HG03442 (cell line): ENCODE measurements at regions not wholly inside any gene's neighbourhood (a gene's known extent, or its start where the extent isn't known, plus 50 kb on each side); places are given as distances from the start of the nearest gene placed in this dataset.
"Not testable (repeated sequence)": the region's sequence is repeated elsewhere in the genome, so short reads cannot be mapped to it uniquely, and the experiment has no call there.

Experiments
- ATAC-seq: cut with Tn5 transposase; IDR thresholded peaks from one replicate; pipeline ENCODE4 v1.9.1; 2021; ENCODE audit warnings: mild to moderate bottlenecking, moderate library complexity; ENCODE audit not compliant: unreplicated experiment

DNA sequence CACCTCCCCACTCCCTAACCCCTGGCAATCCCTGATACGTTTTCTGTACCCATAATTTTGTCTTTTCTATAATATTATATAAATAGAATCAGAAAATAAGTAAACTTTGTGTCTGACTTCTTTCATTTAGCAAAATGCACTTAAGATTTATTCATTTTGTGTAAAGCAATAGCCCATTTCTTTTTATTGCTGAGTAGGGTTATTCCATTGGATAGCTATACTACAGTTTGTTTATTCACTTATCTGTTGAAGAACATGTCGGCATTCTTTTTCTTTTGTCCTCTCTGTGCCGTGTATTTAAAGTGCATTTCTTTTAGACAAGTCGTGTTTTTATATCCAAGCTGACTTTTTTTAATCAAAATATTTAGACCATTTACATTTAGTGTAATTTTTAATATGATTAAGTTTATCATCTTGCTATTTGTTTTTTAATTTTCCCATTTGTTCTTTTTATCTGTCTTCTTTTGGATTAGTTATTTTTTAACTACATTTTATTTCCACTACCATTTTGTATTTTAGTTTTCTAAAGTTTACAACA, 176.4 kb upstream of the TSHZ3 start:
- no peak for ATAC-seq

DNA sequence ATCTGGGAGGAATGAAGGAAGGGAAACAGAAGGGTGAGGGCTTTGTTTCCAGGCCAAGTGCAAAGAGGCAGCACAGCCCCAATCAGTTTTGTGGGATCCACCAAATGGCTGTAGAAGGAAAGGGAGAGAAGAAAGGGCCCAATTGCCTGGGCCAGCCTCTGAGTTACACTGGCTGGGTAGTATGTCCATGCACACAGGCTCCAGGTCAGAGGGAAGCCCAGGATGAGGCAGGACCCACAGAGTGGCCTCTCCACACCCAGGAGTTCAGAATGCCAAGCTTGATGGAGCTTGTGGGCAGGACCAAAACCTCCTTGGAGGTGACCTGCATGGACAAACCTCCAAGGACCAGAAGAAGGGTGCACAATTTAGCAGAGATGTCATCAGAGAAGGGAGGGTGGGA, 178.2 kb upstream of the TSHZ3 start:
- no peak for ATAC-seq

- ATAC-seq, result no peak
These were observed 179.0 kb upstream of the TSHZ3 start for GRCh38 chr19:31528261-31528660.

DNA sequence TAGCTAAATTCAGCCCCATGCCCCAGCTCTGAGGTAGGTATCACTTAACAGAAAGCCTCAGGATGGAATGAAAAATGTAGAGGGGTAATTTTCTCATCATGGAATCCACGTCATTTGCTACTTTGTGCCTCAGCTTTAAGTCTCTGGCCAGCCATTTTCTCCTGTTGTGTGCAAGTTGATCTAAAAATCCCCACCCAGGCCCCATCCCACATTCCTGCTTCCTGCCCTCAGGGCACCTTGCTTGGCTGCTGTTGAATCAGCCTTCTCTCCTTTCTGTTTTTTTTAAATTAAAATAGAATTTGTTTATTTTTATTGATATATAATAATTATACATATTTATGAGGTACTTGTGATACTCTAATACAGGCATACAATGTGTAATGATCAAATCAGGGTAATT, 179.9 kb upstream of the TSHZ3 start:
- ATAC-seq, result no peak

GRCh38 chr19:31530781-31531180, 181.5 kb upstream of the TSHZ3 start:
- no peak for ATAC-seq

GRCh38 chr19:31531326-31531725, 182.1 kb upstream of the TSHZ3 start:
- ATAC-seq, result no peak

DNA sequence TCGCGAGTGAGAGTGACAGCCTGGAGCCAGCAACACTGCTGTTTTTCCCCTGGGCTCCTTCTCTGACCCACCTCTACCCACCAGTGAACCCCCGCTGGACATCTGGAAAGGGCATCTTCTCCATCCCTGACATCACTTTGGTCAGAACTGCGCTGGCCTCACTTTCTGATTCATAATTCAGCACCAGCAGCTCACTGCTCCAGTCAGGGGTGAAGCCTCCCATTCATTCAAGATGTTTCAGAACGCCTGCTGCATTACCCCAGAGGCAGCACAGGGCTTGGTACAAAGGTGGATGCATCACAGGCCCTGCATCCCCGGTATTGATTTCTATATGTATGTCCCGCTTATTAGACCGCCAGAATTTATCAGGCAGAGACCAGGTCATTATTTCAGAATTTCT, 182.8 kb upstream of the TSHZ3 start:
- no peak for ATAC-seq

GRCh38 chr19:31533114-31533513, 183.9 kb upstream of the TSHZ3 start:
- ATAC-seq, result no peak

- ATAC-seq, result no peak
These were observed 185.0 kb upstream of the TSHZ3 start for GRCh38 chr19:31534231-31534630.

- ATAC-seq, result no peak
These were observed 185.8 kb upstream of the TSHZ3 start for GRCh38 chr19:31534786-31535657.

GRCh38 chr19:31535691-31536460, 186.6 kb upstream of the TSHZ3 start:
- ATAC-seq, result no peak

GRCh38 chr19:31537136-31537535, 187.9 kb upstream of the TSHZ3 start:
- no peak for ATAC-seq

DNA sequence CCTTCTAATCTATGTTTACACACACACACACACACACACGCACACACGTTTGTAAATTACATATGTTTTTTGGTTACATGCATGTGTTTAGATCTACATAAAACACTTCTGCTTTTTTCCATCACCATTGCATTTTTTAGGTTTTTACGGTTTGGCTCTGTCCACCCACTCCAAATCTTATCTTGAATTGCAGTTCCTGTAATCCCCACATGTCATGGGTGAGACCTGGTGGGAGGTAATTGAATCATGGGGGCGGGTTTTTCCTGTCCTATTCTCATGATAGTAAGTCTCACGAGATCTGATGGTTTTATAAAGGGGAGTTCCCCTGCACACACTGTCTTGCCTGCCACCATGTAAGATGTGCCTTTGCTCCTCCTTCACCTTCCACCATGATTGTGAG, 188.7 kb upstream of the TSHZ3 start:
- not testable (repeated sequence) for ATAC-seq

DNA sequence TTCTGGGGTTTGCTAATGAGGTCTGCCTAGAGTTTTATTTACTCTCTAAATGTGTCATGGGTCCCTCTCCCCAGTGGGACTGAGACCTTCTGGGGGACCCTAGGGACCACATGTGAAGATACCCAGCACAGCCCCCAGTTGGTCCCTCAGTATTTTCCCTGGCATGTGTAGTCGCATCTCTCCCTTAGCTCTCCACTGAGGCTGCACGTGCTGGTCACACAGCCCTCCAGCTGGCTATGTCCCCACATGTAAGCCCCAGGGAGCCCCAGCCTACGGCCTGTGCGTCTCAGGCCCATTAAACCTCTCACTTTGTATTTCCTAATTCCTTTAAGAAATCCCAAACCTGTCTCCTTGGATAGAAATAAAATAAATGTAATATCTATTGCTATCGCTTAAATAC, 189.6 kb upstream of the TSHZ3 start:
- ATAC-seq, result no peak

GRCh38 chr19:31539386-31539785, 190.2 kb upstream of the TSHZ3 start:
- ATAC-seq, result no peak

- ATAC-seq, result no peak
These were observed 192.2 kb upstream of the TSHZ3 start for GRCh38 chr19:31541396-31541795.

GRCh38 chr19:31543456-31543855, 194.2 kb upstream of the TSHZ3 start:
- ATAC-seq, result no peak

DNA sequence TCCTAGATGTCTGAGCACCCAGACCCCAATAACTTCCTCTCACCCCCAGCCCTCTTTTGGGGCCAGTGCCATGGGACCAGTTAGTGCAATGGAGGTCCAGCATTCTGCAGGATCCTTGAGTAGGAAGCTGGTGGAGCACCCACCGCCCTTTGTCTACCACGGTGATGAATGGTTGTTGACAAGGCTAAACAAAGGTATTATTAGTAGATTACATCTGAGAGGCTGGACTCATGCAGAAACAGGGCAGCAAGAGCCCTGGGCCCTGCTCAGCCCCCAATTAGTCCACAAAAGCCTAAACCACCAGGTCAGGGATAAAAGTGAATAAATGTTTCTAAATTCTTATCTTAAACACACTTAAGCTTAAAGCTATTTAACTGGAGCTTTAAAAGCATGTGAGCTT, 196.5 kb upstream of the TSHZ3 start:
- ATAC-seq, result no peak

DNA sequence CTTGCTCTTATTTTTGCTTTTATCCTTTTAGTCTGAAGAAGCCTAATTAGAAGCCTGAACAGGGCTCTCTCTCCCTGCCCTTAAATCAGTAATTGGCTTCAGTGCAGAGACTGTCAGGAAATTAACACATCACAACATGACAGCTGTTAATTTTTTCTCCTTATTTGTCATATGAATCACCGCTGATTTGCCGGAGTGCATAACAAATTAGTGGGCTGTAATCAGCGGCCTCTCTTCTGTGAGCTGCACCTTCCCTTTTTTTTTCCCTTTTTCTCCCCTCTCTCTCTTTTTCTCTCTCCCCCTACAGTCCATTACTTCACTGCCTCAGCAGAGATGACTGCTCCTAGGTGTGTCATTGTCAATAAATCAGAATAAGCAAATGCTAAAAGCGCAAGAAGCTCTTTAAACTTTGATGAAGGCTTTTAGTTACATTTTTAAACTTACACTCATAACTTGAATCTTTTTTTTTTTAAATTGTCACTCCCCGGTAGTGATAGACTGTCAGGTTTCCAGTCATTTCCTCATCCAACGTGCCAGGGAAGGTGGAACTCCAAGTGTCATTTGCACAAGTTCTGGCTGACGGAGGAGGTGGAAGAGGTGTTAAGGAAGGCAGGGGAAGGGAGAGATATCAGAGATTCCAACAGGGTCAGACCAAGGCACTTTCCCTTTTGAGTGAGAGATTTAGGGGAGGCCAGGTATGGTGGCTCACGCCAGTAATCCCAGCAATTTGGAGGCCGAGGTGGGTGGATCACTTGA, 197.1 kb upstream of the TSHZ3 start:
- ATAC-seq, result no peak

- ATAC-seq, result no peak
These were observed 199.7 kb upstream of the TSHZ3 start for GRCh38 chr19:31548941-31549340.
